GM18951 (cell line): ENCODE measurements at regions not wholly inside any gene's neighbourhood (a gene's known extent, or its start where the extent isn't known, plus 50 kb on each side); places are given as distances from the start of the nearest gene placed in this dataset.

Source experiments
- POLR2A ChIP-seq: IDR thresholded peaks from 4 replicates; pipeline ENCODE4 v1.6.1; 2011; ENCODE audit warnings: mild to moderate bottlenecking; ENCODE audit not compliant: insufficient read length, insufficient read depth; ENCODE audit errors: extremely low read depth
- in situ Hi-C: fragments of 300-500 bp; cut with MboI; formaldehyde crosslinking; loops from one replicate; pipeline ENCODE4 v1.12.0; 2022; ENCODE audit warnings: low sequenced_read_pairs, mixed read lengths, inconsistent platforms; ENCODE audit not compliant: unreplicated experiment

- in situ Hi-C loops: no loop called here
- no peak for TF ChIP-seq POLR2A
Measured at GRCh38 chr1:193747579-193747978, 561.2 kb upstream of the B3GALT2 start.

- in situ Hi-C loops: no loop called here
- TF ChIP-seq POLR2A: no peak
Measured at GRCh38 chr1:193741228-193741627, 554.8 kb upstream of the B3GALT2 start.

GRCh38 chr1:193740762-193741161, 554.3 kb upstream of the B3GALT2 start:
- in situ Hi-C loops: no loop called here
- TF ChIP-seq POLR2A: no peak

- in situ Hi-C loops: no loop called here
- no peak for TF ChIP-seq POLR2A
Measured at GRCh38 chr1:193736507-193736906, 550.1 kb upstream of the B3GALT2 start.

GRCh38 chr1:193733674-193734073, 547.3 kb upstream of the B3GALT2 start:
- TF ChIP-seq POLR2A: no peak
- in situ Hi-C loops: no loop called here

- in situ Hi-C loops: no loop called here
- TF ChIP-seq POLR2A: no peak
Measured at GRCh38 chr1:193730017-193730416, 543.6 kb upstream of the B3GALT2 start.

- TF ChIP-seq POLR2A: no peak
- in situ Hi-C loops: no loop called here
Measured at GRCh38 chr1:193729429-193729828, 543.0 kb upstream of the B3GALT2 start.

GRCh38 chr1:193727850-193728249, 541.4 kb upstream of the B3GALT2 start:
- TF ChIP-seq POLR2A: no peak
- in situ Hi-C loops: no loop called here

- no peak for TF ChIP-seq POLR2A
- in situ Hi-C loops: no loop called here
Measured at GRCh38 chr1:193726722-193727121, 540.3 kb upstream of the B3GALT2 start.

GRCh38 chr1:193712392-193712791, 526.0 kb upstream of the B3GALT2 start:
- no peak for TF ChIP-seq POLR2A
- in situ Hi-C loops: no loop called here

GRCh38 chr1:193709607-193710006, 523.2 kb upstream of the B3GALT2 start:
- no peak for TF ChIP-seq POLR2A
- in situ Hi-C loops: no loop called here

- in situ Hi-C loops: no loop called here
- no peak for TF ChIP-seq POLR2A
Measured at GRCh38 chr1:193707271-193708021, 521.0 kb upstream of the B3GALT2 start.

GRCh38 chr1:193706766-193707165, 520.4 kb upstream of the B3GALT2 start:
- TF ChIP-seq POLR2A: no peak
- in situ Hi-C loops: no loop called here

GRCh38 chr1:193705554-193705981, 519.2 kb upstream of the B3GALT2 start:
- in situ Hi-C loops: no loop called here

GRCh38 chr1:193703655-193704054, 517.2 kb upstream of the B3GALT2 start:
- in situ Hi-C loops: no loop called here
- TF ChIP-seq POLR2A: no peak

More at GRCh38 chr1:193705554-193705981, 519.2 kb upstream of the B3GALT2 start:
- no peak for TF ChIP-seq POLR2A

GRCh38 chr1:193703121-193703520, 516.7 kb upstream of the B3GALT2 start:
- in situ Hi-C loops: no loop called here
- TF ChIP-seq POLR2A: no peak
